Testis (tissue), 2 donors: ENCODE measurements at regions not wholly inside any gene's neighbourhood (a gene's known extent, or its start where the extent isn't known, plus 50 kb on each side); places are given as distances from the start of the nearest gene placed in this dataset.

ENCODE experiments used
- POLR2A ChIP-seq: fragments of 450-650 bp; IDR thresholded peaks from one replicate; pipeline ENCODE4 v1.6.1; 2017; ENCODE audit warnings: antibody characterized with exemption, mild to moderate bottlenecking, moderate library complexity
- TF ChIP-seq, protein P1 (sequence below), 3 experiments: fragments of 450-650 bp in 2 of 3; fragments of 200-600 bp in 1 of 3; sonication (generic) in 1 of 3; IDR thresholded peaks; one replicate each; pipeline ENCODE4 v1.5.1; 2016 to 2019; ENCODE audit warnings: antibody characterized with exemption in 3 of 3, mild to moderate bottlenecking in 2 of 3, moderate library complexity in 1 of 3

DNA sequence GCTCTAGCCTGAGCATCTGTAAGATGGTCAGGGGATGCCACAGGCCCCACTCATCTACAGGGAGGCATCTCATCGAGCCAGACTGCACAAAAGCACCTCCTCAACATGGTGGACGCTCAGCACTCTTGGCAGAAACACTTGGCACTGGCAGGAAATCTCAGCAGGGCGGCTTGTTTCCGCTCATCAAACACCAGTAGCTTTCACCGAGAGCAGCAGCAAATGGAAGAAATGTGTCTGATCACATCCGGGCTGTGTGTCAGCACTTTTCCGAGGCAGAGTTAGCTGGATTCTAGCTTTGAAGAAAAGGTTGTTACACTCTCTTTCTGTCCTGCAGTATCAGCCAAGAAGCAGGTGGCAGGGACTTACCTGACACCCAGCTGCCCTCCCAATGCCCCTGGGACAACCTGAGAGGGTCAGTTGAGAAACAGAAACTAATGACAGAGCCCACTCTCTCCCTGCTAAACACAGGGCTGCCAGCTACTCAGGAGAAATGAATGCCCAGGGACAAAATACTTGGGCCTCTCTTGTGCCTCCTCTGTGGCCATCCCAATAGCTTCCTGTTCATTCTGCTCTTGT lies 68.9 kb upstream of the FZD7 start:
- no peak for TF ChIP-seq POLR2A
- TF ChIP-seq, protein P1, sequence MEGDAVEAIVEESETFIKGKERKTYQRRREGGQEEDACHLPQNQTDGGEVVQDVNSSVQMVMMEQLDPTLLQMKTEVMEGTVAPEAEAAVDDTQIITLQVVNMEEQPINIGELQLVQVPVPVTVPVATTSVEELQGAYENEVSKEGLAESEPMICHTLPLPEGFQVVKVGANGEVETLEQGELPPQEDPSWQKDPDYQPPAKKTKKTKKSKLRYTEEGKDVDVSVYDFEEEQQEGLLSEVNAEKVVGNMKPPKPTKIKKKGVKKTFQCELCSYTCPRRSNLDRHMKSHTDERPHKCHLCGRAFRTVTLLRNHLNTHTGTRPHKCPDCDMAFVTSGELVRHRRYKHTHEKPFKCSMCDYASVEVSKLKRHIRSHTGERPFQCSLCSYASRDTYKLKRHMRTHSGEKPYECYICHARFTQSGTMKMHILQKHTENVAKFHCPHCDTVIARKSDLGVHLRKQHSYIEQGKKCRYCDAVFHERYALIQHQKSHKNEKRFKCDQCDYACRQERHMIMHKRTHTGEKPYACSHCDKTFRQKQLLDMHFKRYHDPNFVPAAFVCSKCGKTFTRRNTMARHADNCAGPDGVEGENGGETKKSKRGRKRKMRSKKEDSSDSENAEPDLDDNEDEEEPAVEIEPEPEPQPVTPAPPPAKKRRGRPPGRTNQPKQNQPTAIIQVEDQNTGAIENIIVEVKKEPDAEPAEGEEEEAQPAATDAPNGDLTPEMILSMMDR (IDR thresholded peaks at IDR 0.05): no peak
